ENCODE measurements at regions not wholly inside any gene's neighbourhood (a gene's known extent, or its start where the extent isn't known, plus 50 kb on each side); places are given as distances from the start of the nearest gene placed in this dataset.

DNA sequence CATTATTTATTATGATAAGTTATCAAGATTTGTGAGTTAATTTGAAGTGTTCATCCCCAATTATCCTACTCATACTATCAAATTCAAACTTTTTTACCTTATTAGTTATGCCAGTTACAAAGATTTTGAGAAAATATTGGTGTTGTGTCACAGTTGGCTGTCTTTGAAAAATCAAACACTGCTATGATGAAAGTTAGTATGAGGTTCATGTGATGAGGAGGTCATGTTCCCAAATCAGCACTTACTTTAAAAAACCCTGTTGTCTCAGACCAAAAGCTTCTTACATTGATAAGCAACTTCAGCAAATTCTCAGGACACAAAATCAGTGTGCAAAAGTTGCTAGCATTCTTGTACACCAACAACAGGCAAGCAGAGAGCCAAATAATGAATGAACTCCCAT lies 68.1 kb downstream of the TTC6 start:
- H3K4me2 ChIP-seq (ENCODE audit: low read length, poor library complexity, severe bottlenecking): no peak overlapping the region
- no peaks in the 10 kb centered on the region for H3K27me3 ChIP-seq (ENCODE audit: control insufficient read depth in 1 of 2, insufficient read depth in 1 of 2, low read length in 2 of 2)
- H3K14ac ChIP-seq (ENCODE audit: low read length in 2 of 2): no peak overlapping the region
- H2AFZ ChIP-seq (ENCODE audit: low read depth, low read length): no peak overlapping the region
- H3K79me1 ChIP-seq (replicated peaks; ENCODE audit: low read length, poor library complexity, severe bottlenecking): no peaks in the 10 kb centered on the region
- DNase-seq: no peak
- no peak overlapping the region for H2BK15ac ChIP-seq (ENCODE audit: low read depth, poor library complexity, severe bottlenecking)
- H3K27ac ChIP-seq (ENCODE audit: low read length, poor library complexity, severe bottlenecking): no peak overlapping the region
- no peaks in the 10 kb centered on the region for H3K4me1 ChIP-seq (ENCODE audit: control insufficient read depth, insufficient read depth, low read depth, low read length)
- no peaks in the 10 kb centered on the region for H3K36me3 ChIP-seq (ENCODE audit: control insufficient read depth in 1 of 2, insufficient read depth in 2 of 2, low read depth in 1 of 2, low read length in 2 of 2)
- peaks cover 18% of the 10 kb centered on the region for H3K9me3 ChIP-seq (ENCODE audit: control insufficient read depth, low read length)
- H2BK120ac ChIP-seq (ENCODE audit: low read depth, low read length): no peak overlapping the region
- H2BK12ac ChIP-seq (ENCODE audit: low read length in 2 of 2): no peak overlapping the region
- H3K4me3 ChIP-seq (ENCODE audit: insufficient read depth in 1 of 2, low read depth in 1 of 2, low read length in 2 of 2): no peak overlapping the region
- no peak overlapping the region for H3K18ac ChIP-seq (ENCODE audit: low read depth in 1 of 2, low read length in 2 of 2)
- no peak overlapping the region for H4K91ac ChIP-seq (ENCODE audit: low read length)
- H2BK5ac ChIP-seq (ENCODE audit: low read depth, low read length, poor library complexity, severe bottlenecking): no peak overlapping the region
- H3K23ac ChIP-seq (ENCODE audit: low read length in 2 of 2): no peak overlapping the region
- no peak overlapping the region for H3K4ac ChIP-seq (ENCODE audit: low read depth in 1 of 2, low read length in 2 of 2)
- no peak overlapping the region for H2AK5ac ChIP-seq (ENCODE audit: low read length, severe bottlenecking)
- no peak overlapping the region for H3K9ac ChIP-seq (ENCODE audit: low read length)
- H4K8ac ChIP-seq (ENCODE audit: low read length): no peak overlapping the region

DNA sequence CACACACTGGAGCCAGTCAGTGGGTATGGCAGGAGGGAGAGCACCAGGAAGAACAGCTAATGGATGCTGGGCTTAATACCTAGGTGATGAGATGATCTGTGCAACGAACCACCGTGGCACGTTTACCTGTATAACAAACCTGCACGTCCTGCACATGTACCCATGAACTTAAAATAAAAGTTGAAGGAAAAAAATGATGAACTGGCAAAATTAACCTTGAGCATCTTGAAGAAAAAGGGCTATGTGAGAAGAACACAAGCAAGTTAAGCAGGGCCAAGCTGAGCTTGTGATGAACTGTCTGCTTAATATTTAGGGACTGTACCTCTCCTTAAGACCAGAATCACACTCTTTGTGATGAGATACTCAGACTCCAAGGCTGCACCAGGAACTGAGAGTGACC lies 70.0 kb downstream of the TTC6 start:
- Histone ChIP-seq H3K9ac (ENCODE audit: low read length) (no peak overlapping the region), H3K36me3 (ENCODE audit: control insufficient read depth in 1 of 2, insufficient read depth in 2 of 2, low read depth in 1 of 2, low read length in 2 of 2) (no peaks in the 10 kb centered on the region), H2AFZ (ENCODE audit: low read depth, low read length) (no peak overlapping the region), H3K27ac (ENCODE audit: low read length, poor library complexity, severe bottlenecking) (no peak overlapping the region), H3K4me3 (ENCODE audit: insufficient read depth in 1 of 2, low read depth in 1 of 2, low read length in 2 of 2) (no peak overlapping the region), H3K27me3 (ENCODE audit: control insufficient read depth in 1 of 2, insufficient read depth in 1 of 2, low read length in 2 of 2) (no peaks in the 10 kb centered on the region), H3K9me3 (ENCODE audit: control insufficient read depth, low read length) (peaks cover 16% of the 10 kb centered on the region), H2BK120ac (ENCODE audit: low read depth, low read length) (no peak overlapping the region), H3K23ac (ENCODE audit: low read length in 2 of 2) (no peak overlapping the region), H3K4ac (ENCODE audit: low read depth in 1 of 2, low read length in 2 of 2) (no peak overlapping the region), H2BK5ac (ENCODE audit: low read depth, low read length, poor library complexity, severe bottlenecking) (no peak overlapping the region), H3K79me1 (replicated peaks; ENCODE audit: low read length, poor library complexity, severe bottlenecking) (no peaks in the 10 kb centered on the region), H4K91ac (ENCODE audit: low read length) (no peak overlapping the region), H3K14ac (ENCODE audit: low read length in 2 of 2) (no peak overlapping the region), H3K4me2 (ENCODE audit: low read length, poor library complexity, severe bottlenecking) (no peak overlapping the region), H2BK15ac (ENCODE audit: low read depth, poor library complexity, severe bottlenecking) (no peak overlapping the region), H4K8ac (ENCODE audit: low read length) (no peak overlapping the region), H3K18ac (ENCODE audit: low read depth in 1 of 2, low read length in 2 of 2) (no peak overlapping the region), H2AK5ac (ENCODE audit: low read length, severe bottlenecking) (no peak overlapping the region), H3K4me1 (ENCODE audit: control insufficient read depth, insufficient read depth, low read depth, low read length) (no peaks in the 10 kb centered on the region), H2BK12ac (ENCODE audit: low read length in 2 of 2) (no peak overlapping the region)
- no peak for DNase-seq
- 84% methylated on average over 4 of the region's 4 CpGs for WGBS

DNA sequence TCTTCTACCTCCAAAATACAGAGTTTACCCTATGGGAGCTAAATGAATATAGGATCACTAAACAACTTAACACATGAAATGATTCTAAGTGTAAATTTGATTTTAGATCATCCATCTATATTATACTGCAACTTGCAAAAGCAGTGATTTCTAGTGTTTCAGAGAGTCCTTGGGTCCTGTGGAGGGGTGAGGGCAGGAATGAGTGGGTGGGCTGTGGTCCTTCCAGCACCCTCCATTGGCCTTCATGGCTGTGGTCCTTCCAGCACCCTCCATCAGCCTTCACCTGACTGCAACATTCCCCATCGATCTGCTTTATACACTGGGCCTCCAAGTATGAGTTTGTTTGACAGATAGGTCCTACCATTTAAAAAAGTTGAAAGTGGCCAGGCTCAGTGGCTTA lies 70.5 kb downstream of the TTC6 start:
- Histone ChIP-seq H2BK5ac (ENCODE audit: low read depth, low read length, poor library complexity, severe bottlenecking) (no peak overlapping the region), H3K79me1 (replicated peaks; ENCODE audit: low read length, poor library complexity, severe bottlenecking) (no peaks in the 10 kb centered on the region), H3K27ac (ENCODE audit: low read length, poor library complexity, severe bottlenecking) (no peak overlapping the region), H3K9ac (ENCODE audit: low read length) (no peak overlapping the region), H3K9me3 (ENCODE audit: control insufficient read depth, low read length) (peaks cover 11% of the 10 kb centered on the region), H2AFZ (ENCODE audit: low read depth, low read length) (no peak overlapping the region), H3K23ac (ENCODE audit: low read length in 2 of 2) (no peak overlapping the region), H3K4me1 (ENCODE audit: control insufficient read depth, insufficient read depth, low read depth, low read length) (no peaks in the 10 kb centered on the region), H3K4ac (ENCODE audit: low read depth in 1 of 2, low read length in 2 of 2) (no peak overlapping the region), H3K27me3 (ENCODE audit: control insufficient read depth in 1 of 2, insufficient read depth in 1 of 2, low read length in 2 of 2) (no peaks in the 10 kb centered on the region), H2BK120ac (ENCODE audit: low read depth, low read length) (no peak overlapping the region), H3K36me3 (ENCODE audit: control insufficient read depth in 1 of 2, insufficient read depth in 2 of 2, low read depth in 1 of 2, low read length in 2 of 2) (no peaks in the 10 kb centered on the region), H3K18ac (ENCODE audit: low read depth in 1 of 2, low read length in 2 of 2) (peak overlapping the region in 1 of 2 experiments; percentile 43), H2BK15ac (ENCODE audit: low read depth, poor library complexity, severe bottlenecking) (no peak overlapping the region), H3K4me2 (ENCODE audit: low read length, poor library complexity, severe bottlenecking) (no peak overlapping the region), H4K8ac (ENCODE audit: low read length) (no peak overlapping the region), H2AK5ac (ENCODE audit: low read length, severe bottlenecking) (no peak overlapping the region), H4K91ac (ENCODE audit: low read length) (peak overlapping the region; percentile 75), H3K14ac (ENCODE audit: low read length in 2 of 2) (no peak overlapping the region), H2BK12ac (ENCODE audit: low read length in 2 of 2) (peak overlapping the region in 1 of 2 experiments; percentile 48), H3K4me3 (ENCODE audit: insufficient read depth in 1 of 2, low read depth in 1 of 2, low read length in 2 of 2) (no peak overlapping the region)
- DNase-seq: no peak
- 83% methylated on average over 1 of the region's 1 CpG for WGBS

DNA sequence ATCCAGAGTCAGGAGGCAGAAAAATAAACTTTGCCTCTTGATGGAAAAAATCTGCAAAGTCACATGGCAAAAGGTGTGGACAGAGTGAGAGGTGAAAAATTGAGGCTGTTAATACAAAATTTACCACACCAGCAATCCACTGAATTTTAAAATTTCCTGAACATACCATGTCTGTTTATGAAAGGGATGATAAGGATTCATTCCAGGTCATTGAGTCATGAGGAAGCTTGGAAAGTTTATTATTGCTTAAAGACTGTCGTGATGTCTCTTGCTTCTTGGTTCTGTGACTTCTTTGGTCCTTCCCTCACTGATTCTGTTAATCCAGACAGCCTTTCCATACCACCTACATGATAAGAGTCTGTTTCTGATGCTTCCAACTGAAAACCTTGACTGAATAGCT lies 73.2 kb downstream of the TTC6 start:
- Histone ChIP-seq H3K4ac (ENCODE audit: low read depth in 1 of 2, low read length in 2 of 2) (no peak overlapping the region), H3K4me3 (ENCODE audit: insufficient read depth in 1 of 2, low read depth in 1 of 2, low read length in 2 of 2) (no peak overlapping the region), H2AK5ac (ENCODE audit: low read length, severe bottlenecking) (no peak overlapping the region), H2BK15ac (ENCODE audit: low read depth, poor library complexity, severe bottlenecking) (no peak overlapping the region), H3K9me3 (ENCODE audit: control insufficient read depth, low read length) (peaks cover 2% of the 10 kb centered on the region), H3K27me3 (ENCODE audit: control insufficient read depth in 1 of 2, insufficient read depth in 1 of 2, low read length in 2 of 2) (no peaks in the 10 kb centered on the region), H3K4me1 (ENCODE audit: control insufficient read depth, insufficient read depth, low read depth, low read length) (no peaks in the 10 kb centered on the region), H3K9ac (ENCODE audit: low read length) (no peak overlapping the region), H4K91ac (ENCODE audit: low read length) (no peak overlapping the region), H3K36me3 (ENCODE audit: control insufficient read depth in 1 of 2, insufficient read depth in 2 of 2, low read depth in 1 of 2, low read length in 2 of 2) (no peaks in the 10 kb centered on the region), H3K14ac (ENCODE audit: low read length in 2 of 2) (no peak overlapping the region), H2AFZ (ENCODE audit: low read depth, low read length) (no peak overlapping the region), H2BK120ac (ENCODE audit: low read depth, low read length) (no peak overlapping the region), H3K27ac (ENCODE audit: low read length, poor library complexity, severe bottlenecking) (no peak overlapping the region), H2BK5ac (ENCODE audit: low read depth, low read length, poor library complexity, severe bottlenecking) (no peak overlapping the region), H3K18ac (ENCODE audit: low read depth in 1 of 2, low read length in 2 of 2) (no peak overlapping the region), H3K79me1 (replicated peaks; ENCODE audit: low read length, poor library complexity, severe bottlenecking) (no peaks in the 10 kb centered on the region), H4K8ac (ENCODE audit: low read length) (no peak overlapping the region), H3K23ac (ENCODE audit: low read length in 2 of 2) (no peak overlapping the region), H2BK12ac (ENCODE audit: low read length in 2 of 2) (no peak overlapping the region), H3K4me2 (ENCODE audit: low read length, poor library complexity, severe bottlenecking) (no peak overlapping the region)
- DNase-seq: peak; percentile 93
- 0% methylated on average over 1 of the region's 1 CpG for WGBS

Measured in mesenchymal stem cell (in vitro differentiated cells and primary cell).